Psoas muscle (tissue), 7 donors: ENCODE measurements at regions not wholly inside any gene's neighbourhood (a gene's known extent, or its start where the extent isn't known, plus 50 kb on each side); places are given as distances from the start of the nearest gene placed in this dataset.

Experiments used
- ATAC-seq, 4 donors: fragments of 200-7000 bp; cut with Tn5 transposase; one replicate each; pipeline ENCODE4 v1.9.1; 2020; ENCODE audit warnings: moderate library complexity in 3 of 4, mild to moderate bottlenecking in 2 of 4
- DNase-seq, 2 donors: peaks; one replicate each; pipeline ENCODE4 v3.0.0-alpha.2; 2020
- H3K27ac ChIP-seq: fragments of 200-600 bp; one replicate; pipeline ENCODE4 v1.8.0; 2022
- H3K27me3 ChIP-seq, 3 donors: fragments of 200-600 bp in 1 of 3; one replicate each; pipeline versions ENCODE4 v1.6.1 to v1.8.0; 2013 to 2022; ENCODE audit warnings: low read length in 2 of 3, mild to moderate bottlenecking in 2 of 3, moderate library complexity in 1 of 3; ENCODE audit not compliant: insufficient read depth in 3 of 3
- H3K36me3 ChIP-seq, 2 donors: fragments of 200-600 bp in 1 of 2; one replicate each; pipeline versions ENCODE4 v1.6.1 to v1.8.0; 2013 to 2022; ENCODE audit warnings: low read depth in 1 of 2, mild to moderate bottlenecking in 1 of 2, moderate library complexity in 1 of 2; ENCODE audit not compliant: insufficient read depth in 1 of 2
- H3K4me1 ChIP-seq: fragments of 200-600 bp; one replicate; pipeline ENCODE4 v1.8.0; 2022
- H3K4me3 ChIP-seq: fragments of 200-600 bp; one replicate; pipeline ENCODE4 v1.8.0; 2022; ENCODE audit warnings: mild to moderate bottlenecking
- H3K9me3 ChIP-seq: fragments of 200-600 bp; one replicate; pipeline ENCODE4 v1.8.0; 2022
- WGBS, 3 donors: extraction: QIAGEN DNeasy Blood & Tissue Kit; methylation state at CpG; one replicate each; pipeline versions ENCODE4 v1.1.6 to v1.1.7; 2013; 5-methylcytosine and 5-hydroxymethylcytosine counted together
- intact Hi-C, 2 donors: fragments of 100-400 bp; cut with DNase I; formaldehyde crosslinking; loops; one replicate each; pipeline versions ENCODE4 v1.11.0 to v1.14.2; 2022
- TF ChIP-seq, protein P1 (sequence below): fragments of 200-600 bp; IDR thresholded peaks from one replicate; pipeline ENCODE4 v1.8.0; 2022; ENCODE audit warnings: antibody characterized with exemption
- donor health status: healthy with polysubstance abuse.
- donor health status: DM: no; HTN: no; CAD: no; lungs with moderate emphysema.
- donor health status: Bipolar disorder and iron deficiency.
- donor health status: healthy.
- donor health status: DM: yes; HTN: yes; CAD: no.
- donor health status: DM: no; HTN: no; CAD: no.
- donor health status: DM: yes; HTN: yes; CAD: no.

DNA sequence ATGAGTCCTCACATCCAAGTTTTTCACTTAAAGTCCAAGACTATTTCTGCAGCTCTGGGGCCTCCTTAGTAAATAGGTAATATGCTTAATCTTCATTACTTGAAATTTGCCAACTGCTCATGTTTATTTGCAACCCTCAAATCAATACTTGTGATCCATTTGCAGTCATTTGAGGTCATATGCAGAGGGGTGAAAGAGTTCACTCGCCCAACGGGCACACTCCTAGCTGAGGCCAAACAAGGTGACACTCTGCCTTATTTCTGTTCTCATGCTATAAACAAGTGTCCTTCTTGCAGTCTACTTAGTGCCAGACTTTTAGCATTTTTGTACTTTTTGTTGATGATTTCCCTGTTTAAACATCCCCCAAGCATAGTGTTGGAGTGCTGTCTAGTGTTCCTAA lies 409.9 kb downstream of the AEBP2 start:
- intact Hi-C loops: no loop called here
- H3K36me3 ChIP-seq: no peaks in the 10 kb centered on the region
- no peak for ATAC-seq
- no peak overlapping the region for H3K4me3 ChIP-seq
- DNase-seq: no peak
- 86 to 93% (median 89%) methylated on average over 2 of the region's 2 CpGs for WGBS, 3 donors
- peaks cover 4% of the 10 kb centered on the region for H3K9me3 ChIP-seq
- TF ChIP-seq, protein P1, sequence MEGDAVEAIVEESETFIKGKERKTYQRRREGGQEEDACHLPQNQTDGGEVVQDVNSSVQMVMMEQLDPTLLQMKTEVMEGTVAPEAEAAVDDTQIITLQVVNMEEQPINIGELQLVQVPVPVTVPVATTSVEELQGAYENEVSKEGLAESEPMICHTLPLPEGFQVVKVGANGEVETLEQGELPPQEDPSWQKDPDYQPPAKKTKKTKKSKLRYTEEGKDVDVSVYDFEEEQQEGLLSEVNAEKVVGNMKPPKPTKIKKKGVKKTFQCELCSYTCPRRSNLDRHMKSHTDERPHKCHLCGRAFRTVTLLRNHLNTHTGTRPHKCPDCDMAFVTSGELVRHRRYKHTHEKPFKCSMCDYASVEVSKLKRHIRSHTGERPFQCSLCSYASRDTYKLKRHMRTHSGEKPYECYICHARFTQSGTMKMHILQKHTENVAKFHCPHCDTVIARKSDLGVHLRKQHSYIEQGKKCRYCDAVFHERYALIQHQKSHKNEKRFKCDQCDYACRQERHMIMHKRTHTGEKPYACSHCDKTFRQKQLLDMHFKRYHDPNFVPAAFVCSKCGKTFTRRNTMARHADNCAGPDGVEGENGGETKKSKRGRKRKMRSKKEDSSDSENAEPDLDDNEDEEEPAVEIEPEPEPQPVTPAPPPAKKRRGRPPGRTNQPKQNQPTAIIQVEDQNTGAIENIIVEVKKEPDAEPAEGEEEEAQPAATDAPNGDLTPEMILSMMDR: no peak
- no peaks in the 10 kb centered on the region for H3K4me1 ChIP-seq
- H3K27me3 ChIP-seq: no peaks in the 10 kb centered on the region
- no peak overlapping the region for H3K27ac ChIP-seq

DNA sequence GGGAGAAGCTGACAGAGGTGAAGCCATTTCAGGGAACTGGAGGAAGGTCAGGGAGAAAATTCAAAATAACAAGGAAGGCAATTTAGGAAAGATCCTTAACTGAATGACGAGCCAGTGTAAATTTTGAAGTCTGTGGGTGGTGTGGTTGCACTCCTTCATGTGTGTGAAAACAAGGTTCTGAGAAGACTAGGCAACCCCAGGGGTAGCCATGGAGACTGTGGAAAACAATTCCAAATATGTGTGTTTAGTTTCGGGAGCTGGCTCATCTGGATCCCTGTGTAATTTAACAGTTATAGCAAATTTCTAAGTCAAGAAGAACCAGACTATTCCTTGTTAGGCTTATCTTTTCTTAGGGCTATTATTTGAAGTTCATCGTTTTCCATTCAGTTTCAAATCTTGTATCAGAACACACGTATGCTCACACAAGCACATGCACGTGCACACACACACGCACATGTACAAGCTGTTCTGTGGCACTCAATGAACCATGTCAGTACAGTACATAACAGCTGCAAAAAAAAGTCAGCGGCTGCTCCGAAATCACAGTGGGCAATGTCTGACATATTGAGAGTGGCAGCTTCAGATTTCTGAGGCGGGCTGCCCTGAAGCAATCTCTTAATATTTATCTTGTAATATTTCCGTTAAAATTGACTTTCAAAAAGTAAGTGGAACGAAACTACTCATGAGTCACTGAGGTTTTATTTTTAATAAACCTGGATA lies 411.2 kb downstream of the AEBP2 start:
- ATAC-seq: no peak
- no peaks in the 10 kb centered on the region for H3K36me3 ChIP-seq
- no peaks in the 10 kb centered on the region for H3K4me1 ChIP-seq
- TF ChIP-seq, protein P1: no peak
- no peak overlapping the region for H3K27ac ChIP-seq
- 30 to 48% (median 37%) methylated on average over 11 of the region's 11 CpGs for WGBS, 3 donors
- intact Hi-C loops: no loop called here
- H3K9me3 ChIP-seq: peaks cover 4% of the 10 kb centered on the region
- no peaks in the 10 kb centered on the region for H3K27me3 ChIP-seq
- no peak overlapping the region for H3K4me3 ChIP-seq
- DNase-seq: no peak

GRCh38 chr12:19852100-19852855 lies 413.0 kb downstream of the AEBP2 start:
- 72 to 79% (median 75%) methylated on average over 5 of the region's 5 CpGs for WGBS, 3 donors
- intact Hi-C loops: no loop called here
- no peak overlapping the region for H3K27ac ChIP-seq

GRCh38 chr12:19855851-19856250 lies 416.6 kb downstream of the AEBP2 start:
- 47 to 56% (median 48%) methylated on average over 4 of the region's 4 CpGs for WGBS, 3 donors
- ATAC-seq (no peak), DNase-seq (no peak)
- intact Hi-C loops: no loop called here
- Histone ChIP-seq H3K4me3 (no peak overlapping the region), H3K4me1 (no peaks in the 10 kb centered on the region), H3K9me3 (no peaks in the 10 kb centered on the region), H3K27ac (no peak overlapping the region), H3K27me3 (no peaks in the 10 kb centered on the region), H3K36me3 (no peaks in the 10 kb centered on the region)
- TF ChIP-seq, protein P1: no peak

More at GRCh38 chr12:19852100-19852855, 413.0 kb downstream of the AEBP2 start:
- Histone ChIP-seq H3K36me3 (no peaks in the 10 kb centered on the region), H3K4me3 (no peak overlapping the region), H3K27me3 (no peaks in the 10 kb centered on the region), H3K4me1 (no peaks in the 10 kb centered on the region), H3K9me3 (peaks cover 4% of the 10 kb centered on the region)
- TF ChIP-seq, protein P1: no peak
- DNase-seq (no peak), ATAC-seq (no peak)
